ENCODE measurements at regions not wholly inside any gene's neighbourhood (a gene's known extent, or its start where the extent isn't known, plus 50 kb on each side); places are given as distances from the start of the nearest gene placed in this dataset.

GRCh38 chr13:39818953-39819352 is 163.5 kb downstream of the COG6 start:
- TF ChIP-seq, protein P1, sequence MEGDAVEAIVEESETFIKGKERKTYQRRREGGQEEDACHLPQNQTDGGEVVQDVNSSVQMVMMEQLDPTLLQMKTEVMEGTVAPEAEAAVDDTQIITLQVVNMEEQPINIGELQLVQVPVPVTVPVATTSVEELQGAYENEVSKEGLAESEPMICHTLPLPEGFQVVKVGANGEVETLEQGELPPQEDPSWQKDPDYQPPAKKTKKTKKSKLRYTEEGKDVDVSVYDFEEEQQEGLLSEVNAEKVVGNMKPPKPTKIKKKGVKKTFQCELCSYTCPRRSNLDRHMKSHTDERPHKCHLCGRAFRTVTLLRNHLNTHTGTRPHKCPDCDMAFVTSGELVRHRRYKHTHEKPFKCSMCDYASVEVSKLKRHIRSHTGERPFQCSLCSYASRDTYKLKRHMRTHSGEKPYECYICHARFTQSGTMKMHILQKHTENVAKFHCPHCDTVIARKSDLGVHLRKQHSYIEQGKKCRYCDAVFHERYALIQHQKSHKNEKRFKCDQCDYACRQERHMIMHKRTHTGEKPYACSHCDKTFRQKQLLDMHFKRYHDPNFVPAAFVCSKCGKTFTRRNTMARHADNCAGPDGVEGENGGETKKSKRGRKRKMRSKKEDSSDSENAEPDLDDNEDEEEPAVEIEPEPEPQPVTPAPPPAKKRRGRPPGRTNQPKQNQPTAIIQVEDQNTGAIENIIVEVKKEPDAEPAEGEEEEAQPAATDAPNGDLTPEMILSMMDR (optimal IDR thresholded peaks at IDR 0.05 in 1 of 3, IDR thresholded peaks at IDR 0.05 in 1 of 3, conservative IDR thresholded peaks at IDR 0.05 in 1 of 3; ENCODE audit: extremely low read depth in 1 of 3, insufficient read depth in 2 of 3, low read length in 3 of 3) = no peak
- no peak for TF ChIP-seq EZH2 (IDR thresholded peaks at IDR 0.05; ENCODE audit: low read length)

Data from keratinocyte (primary cell).